ENCODE measurements at regions not wholly inside any gene's neighbourhood (a gene's known extent, or its start where the extent isn't known, plus 50 kb on each side); places are given as distances from the start of the nearest gene placed in this dataset.
"Not testable (repeated sequence)": the region's sequence is repeated elsewhere in the genome, so short reads cannot be mapped to it uniquely, and the experiment has no call there.

GRCh38 chr10:108633046-108633445 is 1290.3 kb downstream of the XPNPEP1 start:
- in situ Hi-C loops (cut with HindIII; ENCODE audit: low sequenced_read_pairs), result no loop called here

DNA sequence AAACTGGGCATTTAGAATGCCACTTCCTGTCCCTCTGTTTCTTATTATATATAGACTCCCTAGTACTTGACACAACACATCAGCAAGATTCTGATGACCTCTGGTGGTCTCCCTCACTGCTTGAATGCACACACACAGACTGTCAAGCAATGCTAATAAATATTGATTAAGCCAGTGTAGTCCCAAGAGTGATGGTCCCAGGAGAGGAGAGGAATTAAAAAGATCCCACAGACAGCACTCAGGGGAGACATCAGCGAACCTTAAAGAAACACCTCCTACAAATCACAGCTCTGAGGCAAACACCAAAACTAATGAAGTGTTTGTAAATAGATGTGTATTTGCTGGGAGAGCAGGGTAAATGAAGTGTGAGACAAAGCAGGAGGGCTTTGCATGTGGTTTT is 1291.2 kb downstream of the XPNPEP1 start:
- in situ Hi-C loops (cut with HindIII; ENCODE audit: low sequenced_read_pairs), result no loop called here

DNA sequence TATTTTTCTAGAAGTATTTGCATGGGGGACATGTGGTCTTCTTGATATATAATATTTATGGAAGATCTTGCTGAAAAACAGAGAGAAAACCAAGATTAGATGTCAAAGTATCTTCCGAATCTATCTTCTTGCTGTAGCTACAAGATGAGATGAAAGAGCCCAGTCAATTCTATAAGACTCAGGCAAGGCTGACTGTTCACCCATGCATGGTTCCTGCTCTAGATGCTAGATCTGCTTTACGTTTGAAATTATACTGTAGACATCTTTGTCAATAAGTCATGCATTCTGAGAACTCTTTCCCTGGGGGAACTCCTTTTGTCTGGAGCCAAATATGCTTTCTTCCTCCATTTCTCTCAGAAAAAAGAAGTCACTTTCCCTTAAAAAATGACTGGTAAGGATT is 1292.0 kb downstream of the XPNPEP1 start:
- in situ Hi-C loops (cut with HindIII; ENCODE audit: low sequenced_read_pairs), result no loop called here

- in situ Hi-C loops (cut with HindIII; ENCODE audit: low sequenced_read_pairs), result no loop called here
Observed at GRCh38 chr10:108629834-108630233, 1293.5 kb downstream of the XPNPEP1 start.

- in situ Hi-C loops (cut with HindIII; ENCODE audit: low sequenced_read_pairs), result no loop called here
Observed at GRCh38 chr10:108624052-108624451, 1299.3 kb downstream of the XPNPEP1 start.

DNA sequence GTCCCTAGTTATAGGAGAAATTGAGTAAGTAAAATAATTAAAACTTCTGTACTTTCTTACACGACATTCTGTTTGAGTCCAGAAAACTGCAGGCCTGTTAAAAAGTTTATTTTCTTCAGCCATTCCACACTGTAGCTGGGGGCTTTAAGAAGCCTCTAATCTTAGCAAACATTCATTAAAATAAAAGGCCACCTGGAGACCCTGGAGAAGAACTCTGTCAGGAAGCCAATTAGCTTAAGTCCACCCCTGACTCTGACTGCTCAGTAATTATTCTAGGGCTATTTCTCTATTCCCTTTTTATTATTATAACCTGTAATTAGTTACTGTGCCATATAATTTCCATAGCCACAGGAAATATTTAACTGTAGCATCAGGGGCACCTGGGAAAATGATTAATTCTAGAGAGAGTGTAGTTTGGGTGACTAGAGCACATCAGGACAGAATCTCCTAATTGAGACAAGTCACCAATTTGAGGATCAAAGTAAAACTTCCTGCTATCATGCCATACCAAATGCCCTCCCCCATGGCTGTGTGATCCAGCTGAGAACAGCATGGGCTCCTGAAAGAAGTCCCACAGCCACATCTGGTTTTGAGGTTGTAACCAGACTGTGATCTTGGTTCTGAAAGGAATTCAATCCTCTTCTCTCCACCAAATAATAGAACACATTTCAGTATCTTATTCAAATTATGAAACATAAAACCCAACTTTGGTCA is 1302.3 kb downstream of the XPNPEP1 start:
- in situ Hi-C loops (cut with HindIII; ENCODE audit: low sequenced_read_pairs), result no loop called here

GRCh38 chr10:108616559-108617285 is 1306.6 kb downstream of the XPNPEP1 start:
- in situ Hi-C loops (cut with HindIII; ENCODE audit: low sequenced_read_pairs), result no loop called here

GRCh38 chr10:108615576-108616320 is 1307.6 kb downstream of the XPNPEP1 start:
- in situ Hi-C loops (cut with HindIII; ENCODE audit: low sequenced_read_pairs), result no loop called here

- in situ Hi-C loops (cut with HindIII; ENCODE audit: low sequenced_read_pairs), result no loop called here
Observed at GRCh38 chr10:108612485-108612884, 1310.8 kb downstream of the XPNPEP1 start.

GRCh38 chr10:108608860-108609259 is 1314.5 kb downstream of the XPNPEP1 start:
- in situ Hi-C loops (cut with HindIII; ENCODE audit: low sequenced_read_pairs), result no loop called here

- in situ Hi-C loops (cut with HindIII; ENCODE audit: low sequenced_read_pairs), result no loop called here
Observed at GRCh38 chr10:108601851-108602250, 1321.5 kb downstream of the XPNPEP1 start.

- in situ Hi-C loops (cut with HindIII; ENCODE audit: low sequenced_read_pairs), result not testable (repeated sequence)
Observed at GRCh38 chr10:108600511-108600910, 1322.8 kb downstream of the XPNPEP1 start.

GRCh38 chr10:108599317-108599716 is 1324.0 kb downstream of the XPNPEP1 start:
- in situ Hi-C loops (cut with HindIII; ENCODE audit: low sequenced_read_pairs), result not testable (repeated sequence)

DNA sequence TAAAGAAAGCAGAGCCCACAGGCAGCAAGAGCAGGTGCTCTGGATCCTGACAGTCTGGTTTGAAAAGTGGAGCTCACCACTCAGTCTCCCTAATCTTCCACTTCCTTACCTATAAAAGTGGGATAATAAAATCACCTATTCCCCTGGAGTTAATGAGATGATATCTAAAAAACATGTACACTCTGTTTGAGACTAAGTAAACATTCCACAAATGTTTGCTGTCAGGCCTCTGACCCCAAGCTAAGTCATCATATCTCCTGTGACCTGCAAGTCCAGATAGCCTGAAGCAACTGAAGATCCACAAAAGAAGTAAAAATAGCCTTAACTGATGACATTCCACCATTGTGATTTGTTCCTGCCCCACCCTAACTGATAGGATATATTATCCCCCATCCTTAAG is 1324.5 kb downstream of the XPNPEP1 start:
- in situ Hi-C loops (cut with HindIII; ENCODE audit: low sequenced_read_pairs), result no loop called here

GRCh38 chr10:108598320-108598695 is 1325.0 kb downstream of the XPNPEP1 start:
- in situ Hi-C loops (cut with HindIII; ENCODE audit: low sequenced_read_pairs), result no loop called here

DNA sequence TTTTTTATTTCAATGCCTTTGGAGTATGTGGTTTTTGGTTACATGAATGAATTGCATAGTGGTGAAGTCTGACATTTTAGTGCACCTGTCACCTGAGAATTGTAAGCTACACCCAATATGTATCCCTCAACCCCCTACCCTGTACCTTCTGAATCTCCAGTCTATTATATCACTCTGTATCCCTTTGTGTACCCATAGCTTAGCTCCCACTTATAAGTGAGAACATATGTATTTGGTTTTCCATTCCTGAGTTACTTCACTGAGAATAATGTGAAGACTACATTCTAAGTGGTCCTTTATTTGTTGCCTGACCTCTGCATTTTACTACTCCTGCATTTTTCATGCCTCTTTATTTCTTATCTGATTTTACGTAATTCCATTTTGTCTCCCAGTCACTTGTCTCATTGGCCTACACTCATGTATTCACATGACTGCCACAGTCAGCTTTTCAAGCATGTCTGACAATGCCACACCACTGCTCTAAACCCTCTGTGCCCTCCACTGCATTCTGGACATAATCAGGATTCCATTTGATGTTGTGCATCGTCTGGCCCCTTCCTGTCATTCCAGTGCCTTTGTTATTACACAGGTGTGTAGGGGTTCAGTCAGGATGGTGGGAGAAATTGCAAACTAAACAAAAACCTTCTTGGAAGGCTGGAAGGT is 1325.5 kb downstream of the XPNPEP1 start:
- in situ Hi-C loops (cut with HindIII; ENCODE audit: low sequenced_read_pairs), result no loop called here

GRCh38 chr10:108597031-108597430 is 1326.3 kb downstream of the XPNPEP1 start:
- in situ Hi-C loops (cut with HindIII; ENCODE audit: low sequenced_read_pairs), result no loop called here

DNA sequence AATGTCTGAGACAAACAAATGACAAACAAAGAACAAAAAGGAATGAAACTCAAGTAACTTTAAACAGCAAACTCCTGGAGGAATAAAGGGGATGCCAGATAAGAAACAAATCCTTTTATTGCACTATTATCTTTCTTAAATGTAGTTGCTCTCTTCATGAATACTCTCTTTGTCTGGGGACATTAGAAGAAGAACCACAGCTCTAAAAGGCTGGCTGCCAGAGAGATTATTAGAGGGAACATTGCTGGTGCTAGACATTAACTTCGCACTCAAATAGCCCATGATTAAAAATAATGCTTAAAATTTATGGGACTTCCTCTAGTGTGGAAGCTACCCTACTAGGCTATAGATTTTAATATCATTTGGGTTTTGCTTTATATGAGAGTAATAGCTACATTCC is 1330.4 kb downstream of the XPNPEP1 start:
- in situ Hi-C loops (cut with HindIII; ENCODE audit: low sequenced_read_pairs), result no loop called here

DNA sequence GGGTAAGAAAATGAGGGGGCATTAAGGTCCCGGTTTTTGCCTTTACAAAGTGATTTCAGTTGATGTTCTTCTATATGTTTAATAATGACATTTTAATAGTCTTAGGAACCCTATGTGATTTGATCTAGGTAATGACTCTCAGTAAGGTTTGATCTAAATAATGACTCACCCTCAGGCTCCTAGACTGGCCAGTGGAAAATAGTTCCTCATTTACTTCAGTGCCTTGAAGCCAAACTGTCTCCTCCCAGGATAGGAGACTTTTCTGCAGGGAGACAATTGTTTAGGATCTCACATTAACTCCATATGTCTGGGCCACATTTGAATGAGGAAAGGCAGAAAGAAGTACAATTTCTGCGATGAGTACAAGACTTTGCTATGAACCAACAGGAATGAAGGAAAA is 1331.9 kb downstream of the XPNPEP1 start:
- in situ Hi-C loops (cut with HindIII; ENCODE audit: low sequenced_read_pairs), result no loop called here

- in situ Hi-C loops (cut with HindIII; ENCODE audit: low sequenced_read_pairs), result no loop called here
Observed at GRCh38 chr10:108586424-108586823, 1336.9 kb downstream of the XPNPEP1 start.

DNA sequence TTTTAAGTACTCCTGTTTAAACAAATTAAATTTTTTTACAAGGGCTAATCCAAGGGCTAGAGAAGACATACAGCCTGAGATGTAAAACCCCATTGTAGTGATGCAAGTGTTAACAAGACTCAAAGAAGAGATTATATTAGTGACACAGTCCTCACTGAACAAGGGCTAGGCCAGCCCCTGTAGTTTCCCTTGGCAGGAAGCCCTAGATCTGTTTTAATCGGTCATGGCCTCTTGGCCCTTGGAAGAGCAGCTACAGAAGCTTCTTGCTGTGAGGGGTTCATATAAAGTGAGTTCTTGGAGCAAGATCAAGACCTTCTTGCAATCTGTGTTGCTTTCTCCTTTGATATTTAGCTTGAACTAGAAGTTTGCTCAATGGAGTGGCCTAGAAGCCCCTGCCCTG is 1339.4 kb downstream of the XPNPEP1 start:
- in situ Hi-C loops (cut with HindIII; ENCODE audit: low sequenced_read_pairs), result no loop called here

Measured in endothelial cell of hepatic sinusoid (primary cell).